ENCODE measurements at regions not wholly inside any gene's neighbourhood (a gene's known extent, or its start where the extent isn't known, plus 50 kb on each side); places are given as distances from the start of the nearest gene placed in this dataset.

GRCh38 chr20:11395581-11395980 lies 522.1 kb upstream of the BTBD3 start:
- DNase-seq (ENCODE audit: low read depth, low spot score), result no peak
- no peaks in the 10 kb centered on the region for H3K9me3 ChIP-seq (ENCODE audit: control insufficient read depth in 1 of 2, insufficient read depth in 1 of 2, low read depth in 1 of 2, low read length in 2 of 2)
- H3K4me3 ChIP-seq (replicated peaks in 1 of 2; ENCODE audit: low read depth in 1 of 2, low read length in 2 of 2), result no peak overlapping the region
- H3K79me2 ChIP-seq (ENCODE audit: insufficient read depth, low read length), result no peaks in the 10 kb centered on the region
- TF ChIP-seq CBX3 (IDR thresholded peaks at IDR 0.05; ENCODE audit: low read depth) (no peak), EZH2phosphoT487 (IDR thresholded peaks at IDR 0.05; ENCODE audit: borderline replicate concordance) (no peak), RAD21 (IDR thresholded peaks at IDR 0.05; ENCODE audit: low read depth) (no peak), EGR1 (IDR thresholded peaks at IDR 0.05; ENCODE audit: low read depth) (no peak), CTCF (IDR thresholded peaks at IDR 0.05 in 2 of 3, conservative IDR thresholded peaks at IDR 0.05 in 1 of 3; ENCODE audit: borderline replicate concordance in 1 of 3, insufficient read depth in 1 of 3, low read depth in 2 of 3, low read length in 2 of 3) (no peak), CEBPB (IDR thresholded peaks at IDR 0.05; ENCODE audit: low read depth) (no peak), POLR2A (IDR thresholded peaks at IDR 0.05; ENCODE audit: borderline replicate concordance, extremely low read depth, insufficient read depth, insufficient read length) (no peak), SRF (IDR thresholded peaks at IDR 0.05; ENCODE audit: low read depth) (no peak), SIN3A (IDR thresholded peaks at IDR 0.05; ENCODE audit: low read depth) (no peak), SP1 (IDR thresholded peaks at IDR 0.05; ENCODE audit: low read depth) (no peak), JUND (IDR thresholded peaks at IDR 0.05) (no peak), POLR2AphosphoS5 (IDR thresholded peaks at IDR 0.05; ENCODE audit: low read depth, low read length) (no peak), MAX (IDR thresholded peaks at IDR 0.05) (no peak), ZBTB33 (IDR thresholded peaks at IDR 0.05; ENCODE audit: extremely low read depth, insufficient replicate concordance, low read length) (no peak), YY1 (IDR thresholded peaks at IDR 0.05; ENCODE audit: extremely low read depth, insufficient replicate concordance, low read depth, low read length) (no peak), ZFX (IDR thresholded peaks at IDR 0.05) (no peak), ATF3 (IDR thresholded peaks at IDR 0.05) (no peak), REST (IDR thresholded peaks at IDR 0.05; ENCODE audit: low read depth) (no peak), ELF1 (IDR thresholded peaks at IDR 0.05; ENCODE audit: borderline replicate concordance, low read depth) (no peak), EZH2 (IDR thresholded peaks at IDR 0.05) (no peak)
- no peaks in the 10 kb centered on the region for H3K4me1 ChIP-seq (ENCODE audit: control insufficient read depth in 1 of 2, insufficient read depth in 2 of 2, low read length in 2 of 2)
- no peak overlapping the region for H3K27ac ChIP-seq (ENCODE audit: low read depth, low read length)
- no peaks in the 10 kb centered on the region; the same call in 1 of the 2 replicates for H3K9me2 ChIP-seq (ENCODE audit: insufficient read depth)
- H3K4me2 ChIP-seq (ENCODE audit: low read length), result no peak overlapping the region
- ChIA-PET RAD21 (ENCODE audit: low non-redundant PET in 1 of 2, low total read pairs in 2 of 2, uncharacterized antibody in 2 of 2, unreplicated experiment in 2 of 2) (no interaction called here), CTCF (no interaction called here), POLR2A (no interaction called here)
- intact Hi-C loops (cut with micrococcal nuclease), result no loop called here
- no peak for ATAC-seq
- BruUV-seq (replicated peaks), result no TSS peak
- no peaks in the 10 kb centered on the region for H3K27me3 ChIP-seq (ENCODE audit: insufficient read depth, low read length)
- no peak overlapping the region for H2AFZ ChIP-seq (ENCODE audit: low read depth, low read length, poor library complexity, severe bottlenecking)
- no peaks in the 10 kb centered on the region for H4K20me1 ChIP-seq (ENCODE audit: insufficient read depth)
- no peaks in the 10 kb centered on the region for H3K36me3 ChIP-seq (ENCODE audit: control insufficient read depth in 1 of 2, insufficient read depth in 2 of 2, low read length in 2 of 2)
- no peak overlapping the region for H3K9ac ChIP-seq (ENCODE audit: low read length)
